HepG2 (cell line): ENCODE measurements at regions not wholly inside any gene's neighbourhood (a gene's known extent, or its start where the extent isn't known, plus 50 kb on each side); places are given as distances from the start of the nearest gene placed in this dataset.
A peak's percentile ranks its signal among the peaks of the same experiment; 100 is the strongest.

Experiments
- ARNT2 ChIP-seq: sonication (generic); formaldehyde crosslinking; IDR thresholded peaks from 2 replicates; pipeline ENCODE4 v1.8.0; 2022; ENCODE audit warnings: mild to moderate bottlenecking, low read depth, missing genetic modification reagents, moderate library complexity
- ATF7 ChIP-seq, 2 experiments: fragments of 450-650 bp in 1 of 2; sonication (generic) in 1 of 2; formaldehyde crosslinking in 1 of 2; IDR thresholded peaks; 2 replicates each; pipeline versions ENCODE4 v1.4.0 to v1.6.1; 2016 to 2020; ENCODE audit warnings: antibody characterized with exemption in 1 of 2, mild to moderate bottlenecking in 1 of 2, missing genetic modification reagents in 1 of 2
- FOXA3 ChIP-seq: IDR thresholded peaks from 2 replicates; pipeline ENCODE4 v1.6.1; 2016; ENCODE audit warnings: missing genetic modification reagents, missing compliant biosample characterization
- HMGA1 ChIP-seq: sonication (generic); formaldehyde crosslinking; conservative IDR thresholded peaks from 2 replicates; pipeline ENCODE4 v1.4.0; 2020; ENCODE audit warnings: missing genetic modification reagents
- HNRNPUL1 ChIP-seq: fragments of 200-400 bp; formaldehyde crosslinking; IDR thresholded peaks from 2 replicates; pipeline ENCODE4 v1.6.1; 2017; ENCODE audit warnings: low read depth, mild to moderate bottlenecking, low read length, moderate library complexity
- HOMEZ ChIP-seq: IDR thresholded peaks from 2 replicates; pipeline ENCODE4 v1.6.1; 2016; ENCODE audit warnings: low read depth
- KDM2A ChIP-seq: sonication (generic); formaldehyde crosslinking; IDR thresholded peaks from 2 replicates; pipeline ENCODE4 v1.4.0; 2020; ENCODE audit warnings: low read depth, missing genetic modification reagents, borderline replicate concordance
- MIER3 ChIP-seq: IDR thresholded peaks from 2 replicates; pipeline ENCODE4 v1.6.1; 2016; ENCODE audit warnings: missing compliant biosample characterization, borderline replicate concordance
- MLX ChIP-seq: IDR thresholded peaks from 2 replicates; pipeline ENCODE4 v1.6.1; 2016
- NBN ChIP-seq: fragments of 450-650 bp; conservative IDR thresholded peaks from 2 replicates; pipeline ENCODE4 v1.6.1; 2017
- NR2F6 ChIP-seq, 2 experiments: IDR thresholded peaks; 2 replicates each; pipeline ENCODE4 v1.6.1; 2016; ENCODE audit warnings: antibody characterized with exemption in 1 of 2, mild to moderate bottlenecking in 1 of 2
- NR3C1 ChIP-seq: sonication (generic); formaldehyde crosslinking; IDR thresholded peaks from 2 replicates; pipeline ENCODE4 v1.4.0; 2020; ENCODE audit warnings: missing genetic modification reagents
- PPARG ChIP-seq: conservative IDR thresholded peaks from 2 replicates; pipeline ENCODE4 v1.6.1; 2016; ENCODE audit warnings: missing biosample characterization, missing genetic modification reagents
- SIX4 ChIP-seq: sonication (generic); formaldehyde crosslinking; IDR thresholded peaks from 2 replicates; pipeline ENCODE4 v1.4.0; 2020; ENCODE audit warnings: missing genetic modification reagents
- SMAD9 ChIP-seq: sonication (generic); formaldehyde crosslinking; IDR thresholded peaks from 2 replicates; pipeline ENCODE4 v1.5.1; 2020; ENCODE audit warnings: mild to moderate bottlenecking, missing genetic modification reagents
- SRY ChIP-seq: sonication (generic); formaldehyde crosslinking; IDR thresholded peaks from 2 replicates; pipeline ENCODE4 v1.8.0; 2022; ENCODE audit warnings: mild to moderate bottlenecking, missing genetic modification reagents
- ZNF12 ChIP-seq: sonication (generic); formaldehyde crosslinking; IDR thresholded peaks from 2 replicates; pipeline ENCODE4 v1.5.0; 2020; ENCODE audit warnings: missing genetic modification reagents
- ZNF441 ChIP-seq: sonication (generic); formaldehyde crosslinking; IDR thresholded peaks from 2 replicates; pipeline ENCODE4 v1.7.0; 2021; ENCODE audit warnings: missing genetic modification reagents, borderline replicate concordance
- ZNF484 ChIP-seq: sonication (generic); formaldehyde crosslinking; IDR thresholded peaks from 2 replicates; pipeline ENCODE4 v1.5.1; 2020; ENCODE audit warnings: mild to moderate bottlenecking, low read depth, missing genetic modification reagents, borderline replicate concordance
- ZNF543 ChIP-seq: sonication (generic); formaldehyde crosslinking; IDR thresholded peaks from 2 replicates; pipeline ENCODE4 v1.4.0; 2020; ENCODE audit warnings: mild to moderate bottlenecking, missing genetic modification reagents
- ZNF768 ChIP-seq: sonication (generic); formaldehyde crosslinking; IDR thresholded peaks from 2 replicates; pipeline ENCODE4 v1.4.0; 2020; ENCODE audit warnings: missing genetic modification reagents
- TF ChIP-seq, protein P1 (sequence below): IDR thresholded peaks from 2 replicates; pipeline ENCODE4 v1.6.1; 2016; ENCODE audit warnings: low read depth, control low read depth
- TF ChIP-seq, protein P2 (sequence below): sonication (generic); formaldehyde crosslinking; IDR thresholded peaks from 2 replicates; pipeline ENCODE4 v1.8.0; 2022; ENCODE audit warnings: missing genetic modification reagents, low read depth, mild to moderate bottlenecking, borderline replicate concordance
- TF ChIP-seq, protein P3 (sequence below): sonication (generic); formaldehyde crosslinking; IDR thresholded peaks from 2 replicates; pipeline ENCODE4 v1.4.0; 2020; ENCODE audit warnings: low read depth, mild to moderate bottlenecking, missing genetic modification reagents

GRCh38 chr17:72592242-72592966 lies 471.6 kb downstream of the SOX9 start (continued):
- TF ChIP-seq, protein P1, sequence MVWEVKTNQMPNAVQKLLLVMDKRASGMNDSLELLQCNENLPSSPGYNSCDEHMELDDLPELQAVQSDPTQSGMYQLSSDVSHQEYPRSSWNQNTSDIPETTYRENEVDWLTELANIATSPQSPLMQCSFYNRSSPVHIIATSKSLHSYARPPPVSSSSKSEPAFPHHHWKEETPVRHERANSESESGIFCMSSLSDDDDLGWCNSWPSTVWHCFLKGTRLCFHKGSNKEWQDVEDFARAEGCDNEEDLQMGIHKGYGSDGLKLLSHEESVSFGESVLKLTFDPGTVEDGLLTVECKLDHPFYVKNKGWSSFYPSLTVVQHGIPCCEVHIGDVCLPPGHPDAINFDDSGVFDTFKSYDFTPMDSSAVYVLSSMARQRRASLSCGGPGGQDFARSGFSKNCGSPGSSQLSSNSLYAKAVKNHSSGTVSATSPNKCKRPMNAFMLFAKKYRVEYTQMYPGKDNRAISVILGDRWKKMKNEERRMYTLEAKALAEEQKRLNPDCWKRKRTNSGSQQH, result peak; percentile 95
- no peak for TF ChIP-seq HOMEZ (CRISPR knock-in tag)
- peak; percentile 66 for TF ChIP-seq ZNF12 (CRISPR knock-in tag)
- TF ChIP-seq ARNT2 (CRISPR knock-in tag), result peak; percentile 96
- TF ChIP-seq KDM2A (CRISPR knock-in tag), result peak; percentile 98
- peak; percentile 71 for TF ChIP-seq FOXA3 (CRISPR knock-in tag)
- no peak; the same call in 1 of the 2 replicates for TF ChIP-seq SMAD9
- TF ChIP-seq, protein P2, sequence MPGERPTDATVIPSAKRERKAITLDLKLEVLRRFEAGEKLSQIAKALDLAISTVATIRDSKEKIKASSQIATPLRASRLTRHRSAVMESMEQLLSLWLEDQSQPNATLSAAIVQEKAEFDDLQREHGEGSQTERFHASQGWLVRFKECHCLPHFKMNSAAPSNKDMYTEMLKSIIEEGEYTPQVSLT (CRISPR knock-in tag), result no peak
- peak; percentile 80 for TF ChIP-seq PPARG
- TF ChIP-seq NR3C1, result no peak
- TF ChIP-seq, protein P3, sequence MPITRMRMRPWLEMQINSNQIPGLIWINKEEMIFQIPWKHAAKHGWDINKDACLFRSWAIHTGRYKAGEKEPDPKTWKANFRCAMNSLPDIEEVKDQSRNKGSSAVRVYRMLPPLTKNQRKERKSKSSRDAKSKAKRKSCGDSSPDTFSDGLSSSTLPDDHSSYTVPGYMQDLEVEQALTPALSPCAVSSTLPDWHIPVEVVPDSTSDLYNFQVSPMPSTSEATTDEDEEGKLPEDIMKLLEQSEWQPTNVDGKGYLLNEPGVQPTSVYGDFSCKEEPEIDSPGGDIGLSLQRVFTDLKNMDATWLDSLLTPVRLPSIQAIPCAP (CRISPR knock-in tag), result no peak; the same call in 1 of the 2 replicates
- TF ChIP-seq HNRNPUL1, result no peak
- TF ChIP-seq MLX, result peak; percentile 72
- no peak for TF ChIP-seq ATF7 (IDR thresholded peaks at IDR 0.05)
- TF ChIP-seq ATF7 (CRISPR knock-in tag; IDR thresholded peaks at IDR 0.05), result no peak
- TF ChIP-seq SIX4 (CRISPR knock-in tag), result peak; percentile 62; the same call in 1 of the 2 replicates
- peak; percentile 84; the same call in 1 of the 2 replicates for TF ChIP-seq ZNF768 (CRISPR knock-in tag)
- TF ChIP-seq ZNF484, result peak; percentile 86; the same call in 1 of the 2 replicates
- no peak for TF ChIP-seq HMGA1 (CRISPR knock-in tag)
- no peak for TF ChIP-seq NR2F6 (IDR thresholded peaks at IDR 0.05)
- TF ChIP-seq NR2F6 (CRISPR knock-in tag; IDR thresholded peaks at IDR 0.05), result peak; percentile 58
- TF ChIP-seq ZNF441 (CRISPR knock-in tag), result no peak
- peak; percentile 54; the same call in 1 of the 2 replicates for TF ChIP-seq MIER3 (CRISPR knock-in tag)
- no peak for TF ChIP-seq NBN
- TF ChIP-seq ZNF543, result peak; percentile 73
- peak; percentile 52; the same call in 1 of the 2 replicates for TF ChIP-seq SRY (CRISPR knock-in tag)
